ENCODE measurements at regions not wholly inside any gene's neighbourhood (a gene's known extent, or its start where the extent isn't known, plus 50 kb on each side); places are given as distances from the start of the nearest gene placed in this dataset.
"Not testable (repeated sequence)": the region's sequence is repeated elsewhere in the genome, so short reads cannot be mapped to it uniquely, and the experiment has no call there.

DNA sequence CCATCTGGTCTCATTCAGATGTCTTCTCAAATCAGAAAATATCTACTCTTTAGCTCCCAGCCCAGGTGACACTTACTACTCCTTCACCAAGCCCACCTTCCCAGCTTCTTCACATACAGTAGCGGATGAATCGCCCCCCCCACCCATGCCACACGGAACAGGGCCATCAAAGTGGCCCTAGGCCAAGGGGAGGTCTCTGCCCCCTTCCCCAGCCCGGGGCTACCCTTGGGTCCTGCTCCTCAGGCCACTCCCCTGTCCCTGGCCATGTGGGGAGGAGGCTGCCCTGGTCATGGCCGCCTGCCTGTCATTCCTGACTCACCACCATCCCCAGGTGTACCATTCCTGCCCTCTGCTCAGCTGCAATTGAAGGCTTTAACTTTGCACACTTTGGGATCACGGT lies 142.8 kb downstream of the NECTIN1 start:
- TF ChIP-seq, protein P1, sequence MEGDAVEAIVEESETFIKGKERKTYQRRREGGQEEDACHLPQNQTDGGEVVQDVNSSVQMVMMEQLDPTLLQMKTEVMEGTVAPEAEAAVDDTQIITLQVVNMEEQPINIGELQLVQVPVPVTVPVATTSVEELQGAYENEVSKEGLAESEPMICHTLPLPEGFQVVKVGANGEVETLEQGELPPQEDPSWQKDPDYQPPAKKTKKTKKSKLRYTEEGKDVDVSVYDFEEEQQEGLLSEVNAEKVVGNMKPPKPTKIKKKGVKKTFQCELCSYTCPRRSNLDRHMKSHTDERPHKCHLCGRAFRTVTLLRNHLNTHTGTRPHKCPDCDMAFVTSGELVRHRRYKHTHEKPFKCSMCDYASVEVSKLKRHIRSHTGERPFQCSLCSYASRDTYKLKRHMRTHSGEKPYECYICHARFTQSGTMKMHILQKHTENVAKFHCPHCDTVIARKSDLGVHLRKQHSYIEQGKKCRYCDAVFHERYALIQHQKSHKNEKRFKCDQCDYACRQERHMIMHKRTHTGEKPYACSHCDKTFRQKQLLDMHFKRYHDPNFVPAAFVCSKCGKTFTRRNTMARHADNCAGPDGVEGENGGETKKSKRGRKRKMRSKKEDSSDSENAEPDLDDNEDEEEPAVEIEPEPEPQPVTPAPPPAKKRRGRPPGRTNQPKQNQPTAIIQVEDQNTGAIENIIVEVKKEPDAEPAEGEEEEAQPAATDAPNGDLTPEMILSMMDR (IDR thresholded peaks at IDR 0.05; ENCODE audit: low read depth, low read length): no peak
- DNase-seq: no peak
- H3K4me1 ChIP-seq: peaks cover 6% of the 10 kb centered on the region; the same call in 1 of the 2 replicates
- H3K9me3 ChIP-seq: no peaks in the 10 kb centered on the region
- no peaks in the 10 kb centered on the region for H3K36me3 ChIP-seq
- no peaks in the 10 kb centered on the region; the same call in 1 of the 2 replicates for H3K27me3 ChIP-seq
- H3K4me3 ChIP-seq (ENCODE audit: low read depth, low read length): no peak overlapping the region

DNA sequence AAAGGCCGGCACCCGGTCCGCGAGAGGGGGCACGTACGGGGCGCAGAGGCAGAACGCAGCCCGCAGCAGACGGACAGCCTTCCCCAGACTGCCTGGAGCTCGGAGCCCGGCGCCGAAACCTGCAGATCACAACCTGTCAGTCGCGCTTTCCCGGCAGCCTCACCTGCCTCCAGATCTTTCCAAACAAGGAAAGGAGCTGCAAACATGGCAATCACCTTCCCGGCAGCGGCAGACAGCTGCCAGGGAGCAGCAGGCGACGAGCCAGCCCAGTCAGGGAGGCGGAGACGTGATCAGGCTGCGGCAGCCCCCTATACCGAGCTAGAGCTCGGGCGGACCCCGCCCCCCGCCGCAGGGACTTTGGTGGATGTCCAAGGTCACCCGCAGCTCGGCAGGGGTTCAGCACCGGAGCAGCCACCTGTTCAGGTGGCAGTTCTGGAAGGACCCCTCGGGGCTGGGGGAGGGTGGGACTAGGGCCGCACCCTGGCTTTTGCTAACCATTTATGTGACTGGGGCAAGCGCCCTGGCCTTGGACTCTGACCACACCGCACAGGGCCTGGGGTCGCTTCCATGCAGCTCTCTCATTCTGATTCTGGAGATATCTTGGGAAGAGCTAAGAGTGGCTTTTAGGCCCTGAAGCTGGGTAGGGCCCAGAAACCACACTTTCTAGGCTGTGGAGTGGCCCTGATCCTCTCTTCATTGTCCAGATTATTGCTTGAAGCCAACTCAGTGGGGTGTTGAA lies 143.8 kb downstream of the NECTIN1 start:
- 0 out of 2 replicates have a peak, but pooled peaks cover under 1% of the 10 kb centered on the region for H3K4me1 ChIP-seq
- no peak for DNase-seq
- TF ChIP-seq, protein P1 (IDR thresholded peaks at IDR 0.05; ENCODE audit: low read depth, low read length): no peak
- peak overlapping the region; percentile 65 for H3K4me3 ChIP-seq (ENCODE audit: low read depth, low read length)
- no peaks in the 10 kb centered on the region; the same call in 1 of the 2 replicates for H3K27me3 ChIP-seq
- no peaks in the 10 kb centered on the region for H3K9me3 ChIP-seq
- no peaks in the 10 kb centered on the region for H3K36me3 ChIP-seq

DNA sequence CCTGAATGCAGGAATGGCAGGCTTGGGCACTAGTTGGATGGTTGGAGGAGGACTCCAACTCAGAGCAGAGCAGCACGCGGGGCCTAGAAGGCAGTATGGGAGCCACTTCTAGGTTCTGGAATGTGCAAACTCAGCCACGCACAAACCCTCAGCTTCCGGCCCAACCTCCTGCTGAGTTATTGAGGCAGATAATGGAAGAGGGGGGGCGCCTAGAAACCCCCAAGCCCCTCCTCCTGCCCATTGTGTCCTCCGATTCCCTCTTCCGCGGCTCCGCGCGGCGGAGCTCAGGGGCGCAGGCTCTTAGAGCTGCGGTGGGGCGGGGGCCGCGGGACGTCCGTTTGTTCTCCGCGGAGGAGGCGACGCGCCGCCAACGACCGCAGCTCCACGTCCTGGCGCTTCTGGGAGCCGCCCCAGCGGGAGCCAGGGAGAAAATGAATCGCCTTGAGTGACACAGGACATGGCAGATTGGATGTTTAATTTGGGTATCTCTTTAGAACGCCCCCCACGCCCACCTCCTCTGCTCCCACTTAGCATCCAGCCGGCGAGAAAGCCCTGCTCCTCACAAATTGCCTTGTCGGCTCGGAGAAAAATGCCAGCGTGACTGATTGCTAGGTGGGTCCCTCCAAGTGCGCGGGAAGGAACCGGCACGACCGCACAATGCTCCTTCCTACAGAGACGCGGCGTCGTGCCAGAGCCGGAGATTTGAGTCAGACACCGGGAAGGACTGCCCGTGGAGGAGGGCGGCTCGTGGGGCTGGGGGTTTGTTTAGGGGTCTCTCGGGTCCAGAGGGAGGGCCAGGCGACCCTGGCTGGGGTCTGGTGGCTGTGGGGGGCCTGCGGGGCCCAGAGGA lies 144.6 kb downstream of the NECTIN1 start:
- peak; percentile 53 for DNase-seq
- H3K4me3 ChIP-seq (ENCODE audit: low read depth, low read length): peak overlapping the region; percentile 65
- TF ChIP-seq, protein P1 (IDR thresholded peaks at IDR 0.05; ENCODE audit: low read depth, low read length): no peak

DNA sequence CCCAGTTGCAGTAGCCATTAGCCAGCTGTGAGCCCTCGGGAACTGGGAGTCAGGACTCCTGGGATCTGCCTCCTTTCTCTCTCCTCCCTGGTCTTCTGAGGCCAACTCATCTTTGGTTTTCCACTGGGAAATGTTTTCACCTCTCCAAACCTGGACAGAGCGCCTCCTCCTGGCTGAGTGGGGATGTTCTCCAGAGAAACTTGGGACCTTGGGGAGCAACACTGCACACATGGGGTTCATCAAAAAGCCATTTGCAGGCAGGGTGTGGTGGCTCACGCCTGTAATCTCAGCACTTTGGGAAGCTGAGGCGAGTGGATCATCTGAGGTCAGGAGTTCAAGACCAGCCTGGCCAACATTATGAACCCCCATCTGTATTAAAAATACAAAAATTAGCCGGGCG lies 145.4 kb downstream of the NECTIN1 start:
- no peak for DNase-seq
- no peaks in the 10 kb centered on the region for H3K9me3 ChIP-seq
- no peaks in the 10 kb centered on the region; the same call in 1 of the 2 replicates for H3K27me3 ChIP-seq
- no peaks in the 10 kb centered on the region for H3K4me1 ChIP-seq
- no peaks in the 10 kb centered on the region for H3K36me3 ChIP-seq
- H3K4me3 ChIP-seq (ENCODE audit: low read depth, low read length): no peak overlapping the region
- TF ChIP-seq, protein P1 (IDR thresholded peaks at IDR 0.05; ENCODE audit: low read depth, low read length): peak; percentile 31

More for the DNA sequence above, 144.6 kb downstream of the NECTIN1 start:
- Histone ChIP-seq H3K36me3 (no peaks in the 10 kb centered on the region), H3K9me3 (no peaks in the 10 kb centered on the region), H3K27me3 (no peaks in the 10 kb centered on the region; the same call in 1 of the 2 replicates), H3K4me1 (no peaks in the 10 kb centered on the region)

DNA sequence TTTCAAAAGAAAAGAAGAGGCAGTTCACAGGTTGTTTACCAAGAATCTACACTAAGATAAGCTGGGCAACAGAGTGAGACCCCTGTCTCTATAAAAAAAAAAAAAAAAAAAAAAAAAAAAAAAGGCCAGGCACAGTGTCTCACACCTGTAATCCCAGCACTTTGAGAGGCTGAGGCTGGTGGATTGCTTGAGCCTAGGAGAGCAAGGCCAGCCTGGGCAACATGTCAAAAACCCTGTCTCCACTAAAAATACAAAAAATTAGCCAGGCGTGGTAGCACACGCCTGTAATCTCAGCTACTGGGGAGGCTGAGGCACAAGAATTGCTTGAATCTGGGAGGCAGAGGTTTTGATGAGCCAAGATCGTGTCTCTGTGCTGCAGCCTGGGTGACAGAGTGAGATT lies 147.6 kb downstream of the NECTIN1 start:
- not testable (repeated sequence) for DNase-seq; H3K9me3 ChIP-seq; H3K27me3 ChIP-seq; H3K4me3 ChIP-seq (ENCODE audit: low read depth, low read length); H3K36me3 ChIP-seq; H3K4me1 ChIP-seq

DNA sequence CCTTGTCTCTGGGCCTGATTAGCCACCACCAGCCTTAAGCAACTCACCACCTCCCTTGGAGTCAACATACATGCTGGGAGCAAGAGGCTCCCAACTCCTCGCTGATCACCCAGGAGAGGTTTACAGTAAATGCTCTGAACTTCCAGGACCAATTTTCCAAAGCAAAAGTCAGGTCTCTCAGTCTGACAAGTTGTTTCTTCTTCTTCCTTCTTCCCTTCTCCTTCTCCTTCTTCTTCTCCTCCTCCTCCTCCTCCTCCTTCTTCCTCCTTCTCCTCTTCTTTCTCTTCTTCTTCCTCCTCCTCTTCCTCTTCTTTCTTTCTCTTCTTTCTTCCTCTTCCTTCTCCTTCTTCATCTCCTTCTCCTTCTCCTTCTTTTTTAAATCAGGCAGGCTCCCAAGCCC lies 148.2 kb downstream of the NECTIN1 start:
- Histone ChIP-seq H3K4me3 (ENCODE audit: low read depth, low read length) (no peak overlapping the region), H3K27me3 (no peaks in the 10 kb centered on the region; the same call in 1 of the 2 replicates), H3K9me3 (no peaks in the 10 kb centered on the region), H3K4me1 (no peaks in the 10 kb centered on the region), H3K36me3 (no peaks in the 10 kb centered on the region)
- TF ChIP-seq, protein P1 (IDR thresholded peaks at IDR 0.05; ENCODE audit: low read depth, low read length): no peak
- no peak for DNase-seq

Data from BE2C (cell line).